K562 (cell line): ENCODE measurements at regions not wholly inside any gene's neighbourhood (a gene's known extent, or its start where the extent isn't known, plus 50 kb on each side); places are given as distances from the start of the nearest gene placed in this dataset.

ENCODE experiments used
- ATAC-seq: fragments of 200-7000 bp; cut with Tn5 transposase; 3 replicates; pipeline ENCODE4 v1.9.1; 2020; ENCODE audit warnings: moderate library complexity
- BruUV-seq: library from RNA; stranded (reverse); fragments of 400-500 nt; replicated peaks from 2 replicates; lab custom pipeline; 2021; lab: Mats Ljungman, UMichigan
- CTCF ChIA-PET: fragments of 300-600 bp; formaldehyde crosslinking; extraction: SDS; loops from one replicate; lab custom pipeline; 2021; ENCODE audit warnings: low intra/inter-chr PET ratio; lab: Yijun Ruan, JAX
- POLR2A ChIA-PET: fragments of 300-600, 350-650 bp; sonication (Branson Sonifier 250); formaldehyde crosslinking; extraction: SDS; loops from one replicate; lab custom pipeline; 2021; ENCODE audit warnings: antibody characterized with exemption, inconsistent platforms; lab: Yijun Ruan, JAX
- DNase-seq, 4 experiments: peaks; one replicate each; pipeline versions ENCODE4 v3.0.0 to v3.0.0-alpha.2; 2011 to 2018; ENCODE audit warnings: low spot score in 3 of 4, mixed read lengths in 3 of 4; ENCODE audit errors: extremely low read depth in 1 of 4
- FAIRE-seq: peaks from 2 replicates; lab custom pipeline; 2011; peaks lifted over from hg19 to GRCh38; lab: Jason Lieb, UNC
- H2AFZ ChIP-seq: 2 replicates; pipeline ENCODE4 v1.6.0; 2011; ENCODE audit warnings: low read depth, low read length, control low read depth, inconsistent platforms
- H3K27ac ChIP-seq: fragments of 200-600 bp; 3 replicates; pipeline ENCODE4 v1.8.0; 2011; ENCODE audit warnings: low read depth, mild to moderate bottlenecking, control low read depth, inconsistent platforms, low read length, moderate library complexity, mixed read lengths; ENCODE audit errors: extremely low read depth
- H3K27me3 ChIP-seq, 2 experiments: fragments of 300-600 bp in 1 of 2; 2 replicates in 1 of 2; 3 replicates in 1 of 2; pipeline versions ENCODE4 v1.6.0 to v1.8.0; 2011; ENCODE audit warnings: inconsistent platforms in 2 of 2, low read length in 2 of 2, mild to moderate bottlenecking in 1 of 2, mixed read lengths in 1 of 2, moderate library complexity in 1 of 2; ENCODE audit not compliant: control insufficient read depth in 2 of 2, insufficient read depth in 2 of 2
- H3K36me3 ChIP-seq: fragments of 300-600 bp; 3 replicates; pipeline ENCODE4 v1.8.0; 2011; ENCODE audit warnings: mild to moderate bottlenecking, low read length, inconsistent platforms; ENCODE audit not compliant: control insufficient read depth, insufficient read depth
- H3K4me1 ChIP-seq, 2 experiments: fragments of 200-600 bp in 1 of 2; replicated peaks in 1 of 2; 2 replicates in 1 of 2; 3 replicates in 1 of 2; pipeline versions ENCODE4 v1.5.1 to v1.8.0; 2011; ENCODE audit warnings: inconsistent platforms in 2 of 2, low read length in 2 of 2, mild to moderate bottlenecking in 1 of 2, mixed read lengths in 1 of 2, moderate library complexity in 1 of 2; ENCODE audit not compliant: control insufficient read depth in 2 of 2, insufficient read depth in 2 of 2
- H3K4me2 ChIP-seq: 2 replicates; pipeline ENCODE4 v1.6.1; 2011; ENCODE audit warnings: low read length, control low read depth, inconsistent platforms, mixed read lengths; ENCODE audit not compliant: insufficient read depth
- H3K4me3 ChIP-seq: fragments of 200-600 bp; sonication (generic), shearing (Covaris generic); 2 replicates; pipeline ENCODE4 v1.5.1; 2016; ENCODE audit warnings: control low read depth, inconsistent platforms
- H3K79me2 ChIP-seq: fragments of 200-600 bp; 3 replicates; pipeline ENCODE4 v1.8.0; 2011; ENCODE audit warnings: low read length, inconsistent platforms; ENCODE audit not compliant: control insufficient read depth, insufficient read depth
- H3K9ac ChIP-seq, 2 experiments: 2 replicates each; pipeline versions ENCODE4 v1.6.0 to v1.6.1; 2011; ENCODE audit warnings: low read depth in 2 of 2, low read length in 2 of 2, control low read depth in 1 of 2, inconsistent platforms in 1 of 2, mild to moderate bottlenecking in 1 of 2, mixed read lengths in 1 of 2; ENCODE audit not compliant: insufficient read depth in 1 of 2
- H3K9me1 ChIP-seq: one replicate; pipeline ENCODE4 v1.6.0; 2011; ENCODE audit warnings: inconsistent platforms, mild to moderate bottlenecking, low read length, moderate library complexity; ENCODE audit not compliant: control insufficient read depth, insufficient read depth
- H3K9me3 ChIP-seq: replicated peaks from 2 replicates; pipeline ENCODE4 v1.5.1; 2011; ENCODE audit warnings: low read depth, low read length, inconsistent platforms; ENCODE audit not compliant: control insufficient read depth, insufficient read depth
- H4K20me1 ChIP-seq: replicated peaks from 2 replicates; pipeline ENCODE4 v1.6.1; 2011; ENCODE audit warnings: low read length, inconsistent platforms, mixed read lengths; ENCODE audit not compliant: control insufficient read depth, insufficient read depth
- ARID3B ChIP-seq: fragments of 250-450 bp; sonication (Bioruptor Pico); IDR thresholded peaks from 2 replicates; pipeline ENCODE4 v1.4.0; 2020; ENCODE audit warnings: borderline replicate concordance
- BCL6 ChIP-seq: fragments of 250-450 bp; sonication (Bioruptor Pico); IDR thresholded peaks from 2 replicates; pipeline ENCODE4 v1.4.0; 2020
- E2F6 ChIP-seq, 2 experiments: IDR thresholded peaks; 2 replicates each; pipeline ENCODE4 v1.6.1; 2011; ENCODE audit warnings: borderline replicate concordance in 1 of 2, control low read depth in 1 of 2, low read depth in 1 of 2, low read length in 1 of 2, mild to moderate bottlenecking in 1 of 2, mixed read lengths in 1 of 2, moderate library complexity in 1 of 2; ENCODE audit not compliant: insufficient read depth in 1 of 2, insufficient read length in 1 of 2, poor library complexity in 1 of 2, severe bottlenecking in 1 of 2; ENCODE audit errors: extremely low read depth in 1 of 2
- KDM5B ChIP-seq: fragments of 200-600 bp; sonication (generic); IDR thresholded peaks from 2 replicates; pipeline ENCODE4 v1.6.1; 2012; ENCODE audit warnings: low read depth, mild to moderate bottlenecking, moderate library complexity, low read length, control low read depth, inconsistent platforms; ENCODE audit not compliant: insufficient replicate concordance
- MLLT1 ChIP-seq, 2 experiments: fragments of 450-650 bp; IDR thresholded peaks; 2 replicates each; pipeline ENCODE4 v1.6.1; 2016
- MTA2 ChIP-seq: fragments of 450-650 bp; IDR thresholded peaks from 2 replicates; pipeline ENCODE4 v1.6.1; 2016; ENCODE audit warnings: low read depth
- NFE2L1 ChIP-seq: fragments of 450-650 bp; IDR thresholded peaks from 2 replicates; pipeline ENCODE4 v1.6.1; 2016; ENCODE audit warnings: missing genetic modification characterization, low read depth, mild to moderate bottlenecking, missing compliant biosample characterization, moderate library complexity, borderline replicate concordance
- SMAD4 ChIP-seq: fragments of 250-450 bp; sonication (Bioruptor Pico); conservative IDR thresholded peaks from 2 replicates; pipeline ENCODE4 v1.8.0; 2021; ENCODE audit warnings: inconsistent platforms, mild to moderate bottlenecking, moderate library complexity
- ZBTB2 ChIP-seq: fragments of 450-650 bp; IDR thresholded peaks from 2 replicates; pipeline ENCODE4 v1.6.1; 2016; ENCODE audit warnings: antibody characterized with exemption
- ZNF41 ChIP-seq: fragments of 250-450 bp; sonication (Bioruptor Pico); conservative IDR thresholded peaks from 2 replicates; pipeline ENCODE4 v1.4.0; 2020; ENCODE audit warnings: mild to moderate bottlenecking
- ZNF449 ChIP-seq: fragments of 250-450 bp; sonication (Bioruptor Pico); IDR thresholded peaks from 2 replicates; pipeline ENCODE4 v1.8.0; 2022; ENCODE audit warnings: moderate library complexity, mild to moderate bottlenecking, inconsistent platforms
- ZNF655 ChIP-seq: fragments of 250-450 bp; sonication (Bioruptor Pico); IDR thresholded peaks from 2 replicates; pipeline ENCODE4 v1.5.0; 2021
- ZNF764 ChIP-seq: fragments of 250-450 bp; sonication (Bioruptor Pico); IDR thresholded peaks from 2 replicates; pipeline ENCODE4 v1.4.0; 2020; ENCODE audit warnings: low read depth, mild to moderate bottlenecking, moderate library complexity
- WGBS: fragments of 100-300 bp; shearing (Covaris generic); methylation state at CpG from one replicate; pipeline ENCODE4 v1.1.6; 2016; ENCODE audit warnings: low coverage, mixed read lengths; ENCODE audit not compliant: insufficient coverage; ENCODE audit errors: missing lambda C conversion rate; 5-methylcytosine and 5-hydroxymethylcytosine counted together
- in situ Hi-C: fragments of 300-500 bp; cut with MboI; formaldehyde crosslinking; loops from 4 replicates; pipeline ENCODE4 v1.15.0; 2018; ENCODE audit warnings: inconsistent platforms, mixed read lengths
- intact Hi-C: fragments of 100-400 bp; cut with micrococcal nuclease; formaldehyde crosslinking; loops from 2 replicates; pipeline ENCODE4 v1.14.2; 2022

GRCh38 chr9:102445181-102445747 is 549.9 kb upstream of the CYLC2 start:
- intact Hi-C loops (no loop called here), in situ Hi-C loops (no loop called here)
- ATAC-seq: no peak
- Histone ChIP-seq H3K4me3 (no peak overlapping the region), H3K79me2 (no peaks in the 10 kb centered on the region), H3K27me3 (no peaks in the 10 kb centered on the region), H3K9me3 (no peaks in the 10 kb centered on the region; the same call in 1 of the 2 replicates), H3K27ac (no peak overlapping the region), H2AFZ (no peak overlapping the region), H3K9me1 (no peaks in the 10 kb centered on the region), H3K36me3 (no peaks in the 10 kb centered on the region), H4K20me1 (no peaks in the 10 kb centered on the region), H3K4me2 (no peak overlapping the region), H3K9ac (no peak overlapping the region), H3K4me1 (no peaks in the 10 kb centered on the region)
- DNase-seq: no peak
- WGBS: 6% methylated on average over 1 of the region's 1 CpG
- ChIA-PET POLR2A (no interaction called here), CTCF (no interaction called here)
- BruUV-seq: no TSS peak
- FAIRE-seq: no peak
- TF ChIP-seq ZBTB2 (no peak), SMAD4 (CRISPR knock-in tag) (no peak), ZNF764 (no peak), NFE2L1 (tag) (no peak), E2F6 (IDR thresholded peaks at IDR 0.05; ENCODE audit: borderline replicate concordance in 1 of 2, extremely low read depth in 1 of 2, insufficient read depth in 1 of 2, insufficient read length in 1 of 2, low read depth in 1 of 2, low read length in 1 of 2, poor library complexity in 1 of 2, severe bottlenecking in 1 of 2) (no peak), BCL6 (CRISPR knock-in tag) (no peak), ZNF41 (CRISPR knock-in tag) (no peak), ZNF655 (CRISPR knock-in tag) (no peak), KDM5B (no peak), ARID3B (CRISPR knock-in tag) (no peak), MTA2 (no peak), MLLT1 (IDR thresholded peaks at IDR 0.05) (no peak), ZNF449 (no peak)
